ENCODE measurements at regions not wholly inside any gene's neighbourhood (a gene's known extent, or its start where the extent isn't known, plus 50 kb on each side); places are given as distances from the start of the nearest gene placed in this dataset.

DNA sequence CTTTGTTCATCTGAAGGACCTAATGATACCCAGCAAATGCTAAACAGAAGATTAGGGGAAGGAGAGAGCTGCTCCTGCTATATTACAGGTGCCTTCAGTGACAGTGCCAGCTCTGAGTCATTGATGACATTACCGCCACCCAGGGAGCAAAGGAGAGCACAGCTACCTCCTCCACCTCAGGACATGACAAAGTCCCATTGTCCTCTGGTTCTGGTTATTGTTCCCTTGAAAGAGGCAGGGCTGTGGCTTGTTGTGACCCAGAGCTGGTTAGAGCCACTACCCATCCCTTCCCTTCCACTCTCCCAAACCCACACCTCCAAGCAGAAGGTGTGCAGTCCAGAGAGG is 363.5 kb upstream of the DUSP10 start:
- TF ChIP-seq, protein P1, sequence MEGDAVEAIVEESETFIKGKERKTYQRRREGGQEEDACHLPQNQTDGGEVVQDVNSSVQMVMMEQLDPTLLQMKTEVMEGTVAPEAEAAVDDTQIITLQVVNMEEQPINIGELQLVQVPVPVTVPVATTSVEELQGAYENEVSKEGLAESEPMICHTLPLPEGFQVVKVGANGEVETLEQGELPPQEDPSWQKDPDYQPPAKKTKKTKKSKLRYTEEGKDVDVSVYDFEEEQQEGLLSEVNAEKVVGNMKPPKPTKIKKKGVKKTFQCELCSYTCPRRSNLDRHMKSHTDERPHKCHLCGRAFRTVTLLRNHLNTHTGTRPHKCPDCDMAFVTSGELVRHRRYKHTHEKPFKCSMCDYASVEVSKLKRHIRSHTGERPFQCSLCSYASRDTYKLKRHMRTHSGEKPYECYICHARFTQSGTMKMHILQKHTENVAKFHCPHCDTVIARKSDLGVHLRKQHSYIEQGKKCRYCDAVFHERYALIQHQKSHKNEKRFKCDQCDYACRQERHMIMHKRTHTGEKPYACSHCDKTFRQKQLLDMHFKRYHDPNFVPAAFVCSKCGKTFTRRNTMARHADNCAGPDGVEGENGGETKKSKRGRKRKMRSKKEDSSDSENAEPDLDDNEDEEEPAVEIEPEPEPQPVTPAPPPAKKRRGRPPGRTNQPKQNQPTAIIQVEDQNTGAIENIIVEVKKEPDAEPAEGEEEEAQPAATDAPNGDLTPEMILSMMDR (tag by site-specific recombination; IDR thresholded peaks at IDR 0.05) = no peak
- TF ChIP-seq, protein P2, sequence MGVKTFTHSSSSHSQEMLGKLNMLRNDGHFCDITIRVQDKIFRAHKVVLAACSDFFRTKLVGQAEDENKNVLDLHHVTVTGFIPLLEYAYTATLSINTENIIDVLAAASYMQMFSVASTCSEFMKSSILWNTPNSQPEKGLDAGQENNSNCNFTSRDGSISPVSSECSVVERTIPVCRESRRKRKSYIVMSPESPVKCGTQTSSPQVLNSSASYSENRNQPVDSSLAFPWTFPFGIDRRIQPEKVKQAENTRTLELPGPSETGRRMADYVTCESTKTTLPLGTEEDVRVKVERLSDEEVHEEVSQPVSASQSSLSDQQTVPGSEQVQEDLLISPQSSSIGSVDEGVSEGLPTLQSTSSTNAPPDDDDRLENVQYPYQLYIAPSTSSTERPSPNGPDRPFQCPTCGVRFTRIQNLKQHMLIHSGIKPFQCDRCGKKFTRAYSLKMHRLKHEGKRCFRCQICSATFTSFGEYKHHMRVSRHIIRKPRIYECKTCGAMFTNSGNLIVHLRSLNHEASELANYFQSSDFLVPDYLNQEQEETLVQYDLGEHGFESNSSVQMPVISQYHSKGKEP (tag by site-specific recombination; IDR thresholded peaks at IDR 0.05) = no peak
- TF ChIP-seq, protein P3, sequence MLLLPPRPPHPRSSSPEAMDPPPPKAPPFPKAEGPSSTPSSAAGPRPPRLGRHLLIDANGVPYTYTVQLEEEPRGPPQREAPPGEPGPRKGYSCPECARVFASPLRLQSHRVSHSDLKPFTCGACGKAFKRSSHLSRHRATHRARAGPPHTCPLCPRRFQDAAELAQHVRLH (tag by site-specific recombination; IDR thresholded peaks at IDR 0.05) = no peak
- TF ChIP-seq ZBTB1 (tag by site-specific recombination; IDR thresholded peaks at IDR 0.05) = no peak
- TF ChIP-seq GLI4 (tag by site-specific recombination; IDR thresholded peaks at IDR 0.05) = no peak
- no peak for TF ChIP-seq ZXDB (tag by site-specific recombination; IDR thresholded peaks at IDR 0.05)
- TF ChIP-seq ZNF701 (tag by site-specific recombination; IDR thresholded peaks at IDR 0.05) = no peak
- TF ChIP-seq ZNF596 (tag by site-specific recombination; IDR thresholded peaks at IDR 0.05) = no peak
- no peak for TF ChIP-seq ZNF2 (tag by site-specific recombination; IDR thresholded peaks at IDR 0.05)

Measured in HEK293 (cell line).